Right lobe of liver (tissue), 6 donors: ENCODE measurements at regions not wholly inside any gene's neighbourhood (a gene's known extent, or its start where the extent isn't known, plus 50 kb on each side); places are given as distances from the start of the nearest gene placed in this dataset.

Experiments
- ATAC-seq, 4 donors: fragments of 200-7000 bp; cut with Tn5 transposase; one replicate each; pipeline ENCODE4 v1.9.1; 2020; ENCODE audit warnings: mild to moderate bottlenecking in 4 of 4, moderate library complexity in 4 of 4
- DNase-seq, 3 donors: peaks; one replicate each; pipeline ENCODE4 v3.0.0-alpha.2; 2020
- H3K27ac ChIP-seq, 3 donors: fragments of 200-600 bp; one replicate each; pipeline ENCODE4 v1.8.0; 2022
- H3K27me3 ChIP-seq, 2 donors: fragments of 200-600 bp; one replicate each; pipeline ENCODE4 v1.8.0; 2022
- H3K36me3 ChIP-seq, 4 donors: fragments of 200-600 bp; sonication (generic) in 1 of 4; one replicate each; pipeline versions ENCODE4 v1.5.1 to v1.8.0; 2017 to 2022; ENCODE audit warnings: control low read depth in 1 of 4
- H3K4me1 ChIP-seq, 4 donors: fragments of 200-600 bp; sonication (generic) in 1 of 4; one replicate each; pipeline versions ENCODE4 v1.5.1 to v1.8.0; 2017 to 2022; ENCODE audit warnings: control low read depth in 1 of 4
- H3K4me3 ChIP-seq, 3 donors: fragments of 200-600 bp; one replicate each; pipeline ENCODE4 v1.8.0; 2022
- H3K9me3 ChIP-seq, 4 donors: fragments of 200-600 bp; sonication (generic) in 1 of 4; one replicate each; pipeline versions ENCODE4 v1.5.1 to v1.8.0; 2017 to 2022; ENCODE audit warnings: control low read depth in 1 of 4
- POLR2A ChIP-seq: fragments of 450-650 bp; IDR thresholded peaks from one replicate; pipeline ENCODE4 v1.6.1; 2017; ENCODE audit warnings: antibody characterized with exemption, mild to moderate bottlenecking
- WGBS: methylation state at CpG from one replicate; pipeline ENCODE4 v1.1.6; 2018; ENCODE audit warnings: low coverage, low lambda C conversion rate; ENCODE audit not compliant: insufficient coverage; ENCODE audit errors: missing lambda C conversion rate; 5-methylcytosine and 5-hydroxymethylcytosine counted together
- intact Hi-C, 2 donors: fragments of 100-400 bp; cut with DNase I; formaldehyde crosslinking; loops; one replicate each; pipeline versions ENCODE4 v1.11.2 to v1.14.1; 2022
- TF ChIP-seq, protein P1 (sequence below), 4 donors: fragments of 200-600 bp in 3 of 4; fragments of 450-650 bp in 1 of 4; IDR thresholded peaks; one replicate each; pipeline versions ENCODE4 v1.5.1 to v1.8.0; 2016 to 2022; ENCODE audit warnings: antibody characterized with exemption in 4 of 4, mild to moderate bottlenecking in 2 of 4
- donor health status: DM: no; HTN: yes; CAD: no.
- donor health status: DM: no; HTN: no; CAD: no.
- donor health status: DM: no; HTN: no; CAD: no.
- donor health status: DM: no; HTN: yes; CAD: no.
- donor health status: DM: no; HTN: yes; CAD: no.

DNA sequence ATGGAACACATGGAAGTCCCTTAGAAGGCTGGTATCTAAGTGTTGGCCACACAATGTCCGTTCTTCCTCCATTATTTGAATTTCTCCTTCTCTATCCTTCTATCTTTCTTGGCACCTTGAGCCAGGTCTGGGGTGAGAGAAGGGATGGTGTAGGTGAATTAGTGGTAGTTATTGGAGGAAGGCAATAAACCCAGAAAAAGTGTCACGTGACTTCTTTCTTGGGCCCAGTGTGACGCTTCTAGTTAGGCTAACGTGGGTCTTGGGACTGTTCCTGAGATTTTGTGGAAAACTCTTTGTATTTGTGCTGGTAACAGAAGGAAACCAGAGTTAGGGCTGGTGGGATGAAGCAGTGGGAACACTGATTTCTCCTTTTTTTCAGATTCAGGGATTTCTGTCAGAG lies 53.1 kb upstream of the ELF5 start:
- intact Hi-C loops: no loop called here
- H3K27me3 ChIP-seq: no peaks in the 10 kb centered on the region
- no peak for DNase-seq
- no peak overlapping the region for H3K27ac ChIP-seq
- 80% methylated on average over 4 of the region's 4 CpGs for WGBS
- H3K9me3 ChIP-seq: no peaks in the 10 kb centered on the region
- TF ChIP-seq, protein P1, sequence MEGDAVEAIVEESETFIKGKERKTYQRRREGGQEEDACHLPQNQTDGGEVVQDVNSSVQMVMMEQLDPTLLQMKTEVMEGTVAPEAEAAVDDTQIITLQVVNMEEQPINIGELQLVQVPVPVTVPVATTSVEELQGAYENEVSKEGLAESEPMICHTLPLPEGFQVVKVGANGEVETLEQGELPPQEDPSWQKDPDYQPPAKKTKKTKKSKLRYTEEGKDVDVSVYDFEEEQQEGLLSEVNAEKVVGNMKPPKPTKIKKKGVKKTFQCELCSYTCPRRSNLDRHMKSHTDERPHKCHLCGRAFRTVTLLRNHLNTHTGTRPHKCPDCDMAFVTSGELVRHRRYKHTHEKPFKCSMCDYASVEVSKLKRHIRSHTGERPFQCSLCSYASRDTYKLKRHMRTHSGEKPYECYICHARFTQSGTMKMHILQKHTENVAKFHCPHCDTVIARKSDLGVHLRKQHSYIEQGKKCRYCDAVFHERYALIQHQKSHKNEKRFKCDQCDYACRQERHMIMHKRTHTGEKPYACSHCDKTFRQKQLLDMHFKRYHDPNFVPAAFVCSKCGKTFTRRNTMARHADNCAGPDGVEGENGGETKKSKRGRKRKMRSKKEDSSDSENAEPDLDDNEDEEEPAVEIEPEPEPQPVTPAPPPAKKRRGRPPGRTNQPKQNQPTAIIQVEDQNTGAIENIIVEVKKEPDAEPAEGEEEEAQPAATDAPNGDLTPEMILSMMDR (IDR thresholded peaks at IDR 0.05): no peak
- TF ChIP-seq POLR2A: no peak
- H3K4me3 ChIP-seq: no peak overlapping the region
- peaks cover 0 to 8% (median 0%) of the 10 kb centered on the region in 4 donors for H3K4me1 ChIP-seq
- ATAC-seq: no peak
- H3K36me3 ChIP-seq: no peaks in the 10 kb centered on the region

DNA sequence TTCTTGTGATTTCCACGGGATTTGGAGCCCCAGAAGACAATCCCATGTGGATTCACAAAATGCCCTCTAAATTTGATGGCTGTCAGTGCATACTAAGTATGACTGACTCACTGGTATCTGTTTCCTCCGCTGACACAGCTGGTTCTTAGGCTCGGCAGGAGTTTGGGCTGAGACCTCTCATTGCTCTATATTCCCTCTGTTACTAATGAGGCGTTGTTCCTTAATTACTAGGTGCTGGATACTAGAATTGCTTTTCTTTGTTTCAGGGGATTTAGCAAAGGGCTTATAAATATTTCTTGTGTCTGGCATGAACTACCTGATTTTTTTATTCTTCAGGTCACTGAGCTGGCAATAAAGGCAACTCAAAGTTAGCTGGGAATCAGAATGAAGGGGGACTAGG lies 53.2 kb upstream of the EHF start:
- no peak for DNase-seq
- 66% methylated on average over 4 of the region's 4 CpGs for WGBS
- H3K9me3 ChIP-seq: no peaks in the 10 kb centered on the region
- H3K4me3 ChIP-seq: no peak overlapping the region
- no peak for ATAC-seq
- H3K36me3 ChIP-seq: no peaks in the 10 kb centered on the region
- TF ChIP-seq POLR2A: no peak
- TF ChIP-seq, protein P1 (IDR thresholded peaks at IDR 0.05): no peak
- no peaks in the 10 kb centered on the region for H3K27me3 ChIP-seq
- H3K27ac ChIP-seq: no peak overlapping the region
- H3K4me1 ChIP-seq: peaks cover 0 to 8% (median 0%) of the 10 kb centered on the region in 4 donors
- intact Hi-C loops: no loop called here

DNA sequence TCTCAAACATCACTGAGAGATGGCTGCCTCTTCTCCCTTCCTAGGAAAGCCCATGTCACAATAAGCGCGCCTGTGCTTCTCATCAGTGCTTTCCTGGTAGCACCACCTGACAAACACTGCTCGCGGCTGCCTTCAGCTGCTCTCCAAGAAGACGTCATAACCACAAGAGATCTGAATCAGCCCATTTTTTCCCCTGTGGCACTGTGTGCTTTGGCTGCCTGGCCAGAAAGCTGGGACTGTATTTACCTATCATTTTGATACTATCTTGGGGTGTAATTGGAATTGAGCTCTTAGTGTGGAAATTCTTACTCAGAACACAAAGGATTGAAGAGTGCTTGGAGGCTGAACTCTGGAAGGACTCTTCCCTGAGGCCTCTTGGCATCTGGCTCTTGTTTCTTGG lies 50.3 kb upstream of the EHF start:
- intact Hi-C loops: no loop called here
- DNase-seq: no peak
- 72% methylated on average over 5 of the region's 5 CpGs for WGBS
- Histone ChIP-seq H3K9me3 (no peaks in the 10 kb centered on the region), H3K4me1 (no peaks in the 10 kb centered on the region), H3K36me3 (no peaks in the 10 kb centered on the region), H3K27ac (no peak overlapping the region), H3K4me3 (no peak overlapping the region), H3K27me3 (no peaks in the 10 kb centered on the region)
- TF ChIP-seq, protein P1 (IDR thresholded peaks at IDR 0.05): no peak
- no peak for TF ChIP-seq POLR2A
- no peak for ATAC-seq
